Jurkat, Clone E6-1 (cell line): ENCODE measurements at regions not wholly inside any gene's neighbourhood (a gene's known extent, or its start where the extent isn't known, plus 50 kb on each side); places are given as distances from the start of the nearest gene placed in this dataset.
"Not testable (repeated sequence)": the region's sequence is repeated elsewhere in the genome, so short reads cannot be mapped to it uniquely, and the experiment has no call there.

ENCODE experiments used
- DNase-seq: peaks from one replicate; pipeline ENCODE4 v3.0.0-alpha.2; 2011; ENCODE audit warnings: low read depth, low spot score
- H3K4me3 ChIP-seq: 2 replicates; pipeline ENCODE4 v1.5.1; 2011; ENCODE audit warnings: mild to moderate bottlenecking, low read length, control low read depth, moderate library complexity

DNA sequence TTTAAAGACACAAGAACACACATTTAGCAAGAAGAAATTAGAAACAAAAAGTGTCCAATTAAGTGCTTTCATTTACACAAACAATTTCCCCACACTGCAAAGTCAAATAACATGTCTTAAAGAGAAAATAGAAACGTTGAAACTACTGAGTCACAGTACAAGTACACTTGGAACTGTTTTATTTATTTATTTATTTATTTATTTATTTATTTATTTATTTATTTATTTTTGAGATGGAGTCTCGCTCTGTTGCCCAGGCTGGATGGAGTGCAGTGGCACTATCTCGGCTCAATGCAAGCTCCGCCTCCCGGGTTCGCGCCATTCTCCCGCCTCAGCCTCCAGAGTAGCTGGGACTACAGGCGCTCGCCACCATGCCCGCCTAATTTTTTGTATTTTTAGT lies 363.9 kb downstream of the MRPS30 start:
- H3K4me3 ChIP-seq, DNase-seq: not testable (repeated sequence)

- no peak overlapping the region for H3K4me3 ChIP-seq
- DNase-seq = no peak
Observed at GRCh38 chr5:45179686-45180085, 370.9 kb downstream of the MRPS30 start.

- H3K4me3 ChIP-seq = no peak overlapping the region
- DNase-seq = no peak
Observed at GRCh38 chr5:45189042-45189441, 380.3 kb downstream of the MRPS30 start.

DNA sequence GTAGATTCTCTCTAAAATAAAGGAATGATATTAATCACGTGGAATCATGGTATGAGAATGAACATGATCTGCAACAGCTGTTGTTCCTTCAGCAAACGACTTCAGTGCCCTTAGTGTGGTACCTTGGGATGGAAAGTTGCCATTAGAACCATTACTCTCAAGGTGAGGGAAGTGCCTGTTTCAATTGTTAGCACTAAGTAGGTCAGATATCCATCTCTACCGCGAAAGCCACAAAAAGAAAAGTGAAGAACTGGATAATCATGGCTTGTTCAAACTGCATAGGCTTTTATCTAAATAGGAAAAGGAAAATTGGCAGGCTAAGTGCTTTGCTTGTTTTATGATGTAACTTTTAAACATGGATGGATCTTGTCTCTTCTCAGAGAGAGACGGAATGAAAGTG lies 380.7 kb downstream of the MRPS30 start:
- no peak overlapping the region for H3K4me3 ChIP-seq
- DNase-seq = no peak

DNA sequence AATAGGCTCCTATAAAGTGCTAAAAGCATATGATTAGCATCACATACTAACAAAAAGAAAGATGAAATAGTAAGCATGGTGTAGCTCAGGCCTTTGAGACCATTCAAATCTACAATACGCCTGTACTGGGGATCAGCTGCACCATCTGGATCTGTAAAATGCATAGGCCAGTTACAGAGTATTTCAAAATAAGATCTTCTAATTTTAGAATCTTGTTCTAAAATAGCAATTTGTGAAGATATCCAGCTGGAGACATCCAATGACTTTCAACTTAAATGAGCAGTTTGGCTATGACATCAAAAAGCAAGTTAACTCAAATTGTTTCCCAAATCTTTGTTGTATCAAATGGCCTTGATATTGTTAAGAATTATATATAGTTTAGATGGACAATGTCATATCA lies 386.3 kb downstream of the MRPS30 start:
- no peak overlapping the region for H3K4me3 ChIP-seq
- DNase-seq = no peak
